GM12873 (cell line): ENCODE measurements at regions not wholly inside any gene's neighbourhood (a gene's known extent, or its start where the extent isn't known, plus 50 kb on each side); places are given as distances from the start of the nearest gene placed in this dataset.

Source experiments
- TF ChIP-seq, protein P1 (sequence below): IDR thresholded peaks from 2 replicates; pipeline ENCODE4 v1.5.1; 2012; ENCODE audit warnings: low read depth, mild to moderate bottlenecking, moderate library complexity, low read length, control low read depth; ENCODE audit not compliant: insufficient read depth; ENCODE audit errors: missing control alignments

DNA sequence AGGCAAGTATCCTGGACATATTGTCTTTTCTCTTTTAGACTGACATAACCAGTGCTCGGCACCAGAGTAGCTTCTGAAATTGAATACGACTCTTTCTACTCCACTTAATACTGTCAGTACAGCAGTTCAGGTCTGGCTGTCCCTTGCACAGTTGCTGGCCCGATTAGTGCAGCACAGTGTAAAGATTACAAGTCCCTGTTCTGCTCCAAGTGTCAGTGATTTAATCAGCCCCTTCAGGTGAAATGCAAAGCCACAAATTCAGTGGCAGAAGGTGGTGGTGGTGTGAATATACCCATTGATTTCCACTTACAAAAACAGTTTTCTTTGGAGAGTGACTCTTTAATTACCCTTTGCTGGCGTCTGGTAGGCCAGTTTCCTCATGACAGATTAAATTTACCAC lies 545.4 kb downstream of the ADGRL2 start:
- TF ChIP-seq, protein P1, sequence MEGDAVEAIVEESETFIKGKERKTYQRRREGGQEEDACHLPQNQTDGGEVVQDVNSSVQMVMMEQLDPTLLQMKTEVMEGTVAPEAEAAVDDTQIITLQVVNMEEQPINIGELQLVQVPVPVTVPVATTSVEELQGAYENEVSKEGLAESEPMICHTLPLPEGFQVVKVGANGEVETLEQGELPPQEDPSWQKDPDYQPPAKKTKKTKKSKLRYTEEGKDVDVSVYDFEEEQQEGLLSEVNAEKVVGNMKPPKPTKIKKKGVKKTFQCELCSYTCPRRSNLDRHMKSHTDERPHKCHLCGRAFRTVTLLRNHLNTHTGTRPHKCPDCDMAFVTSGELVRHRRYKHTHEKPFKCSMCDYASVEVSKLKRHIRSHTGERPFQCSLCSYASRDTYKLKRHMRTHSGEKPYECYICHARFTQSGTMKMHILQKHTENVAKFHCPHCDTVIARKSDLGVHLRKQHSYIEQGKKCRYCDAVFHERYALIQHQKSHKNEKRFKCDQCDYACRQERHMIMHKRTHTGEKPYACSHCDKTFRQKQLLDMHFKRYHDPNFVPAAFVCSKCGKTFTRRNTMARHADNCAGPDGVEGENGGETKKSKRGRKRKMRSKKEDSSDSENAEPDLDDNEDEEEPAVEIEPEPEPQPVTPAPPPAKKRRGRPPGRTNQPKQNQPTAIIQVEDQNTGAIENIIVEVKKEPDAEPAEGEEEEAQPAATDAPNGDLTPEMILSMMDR = no peak

DNA sequence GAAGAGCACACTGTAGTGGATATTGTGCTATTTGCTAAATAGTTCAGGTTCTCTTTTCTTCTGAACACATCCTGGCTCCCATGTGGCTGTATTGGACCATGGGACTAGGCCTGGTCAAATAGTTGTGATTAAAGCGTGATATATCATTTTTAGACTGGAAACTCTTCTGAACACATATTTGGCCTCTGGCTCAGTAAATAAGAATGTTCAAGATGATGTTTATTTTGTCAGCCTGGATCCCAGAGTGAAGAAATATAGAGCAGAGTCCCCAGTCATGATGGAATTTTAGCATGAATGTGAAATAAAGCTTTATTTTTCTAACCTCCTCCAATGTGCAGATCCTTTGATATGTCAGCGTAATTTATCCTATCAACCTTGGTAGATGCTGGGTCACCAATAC lies 542.6 kb downstream of the ADGRL2 start:
- TF ChIP-seq, protein P1 = no peak

DNA sequence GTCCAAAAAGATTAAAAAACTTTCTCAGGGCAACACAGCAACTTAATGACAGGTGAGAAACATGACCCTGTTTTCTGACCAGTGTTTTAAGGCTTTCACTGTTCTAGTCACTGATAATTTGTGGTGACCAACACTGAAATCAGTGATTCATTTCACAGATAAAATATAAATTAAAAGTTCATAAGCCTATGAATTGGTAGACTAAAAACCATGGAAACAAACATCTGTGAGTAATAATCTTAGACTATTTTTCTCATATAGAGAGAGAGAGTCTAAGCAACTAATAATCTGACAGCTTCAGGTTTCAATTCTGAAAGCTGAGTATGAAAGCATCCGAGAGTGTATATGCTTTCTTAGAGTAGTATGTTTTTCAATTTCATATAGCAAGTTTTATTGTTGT lies 536.9 kb downstream of the ADGRL2 start:
- TF ChIP-seq, protein P1 = no peak

DNA sequence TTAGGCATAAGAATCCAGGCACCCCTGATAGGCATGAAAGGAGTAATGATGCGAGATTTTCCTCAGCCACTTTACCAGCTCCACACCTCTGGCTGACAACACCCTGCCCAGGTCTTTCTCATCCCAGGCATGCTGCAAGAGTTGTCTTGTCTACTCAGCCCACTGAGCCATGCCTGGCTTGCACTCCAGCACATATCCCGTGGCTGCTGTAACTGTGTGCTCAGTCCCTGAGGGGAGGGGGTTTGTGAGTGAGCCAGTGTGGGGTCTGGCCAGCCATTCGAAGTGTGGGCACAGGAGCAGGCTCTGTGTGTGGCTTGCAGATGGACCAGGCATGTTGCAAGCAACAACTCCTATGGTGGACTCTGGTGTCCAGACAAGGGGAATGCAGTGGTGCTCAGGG lies 529.6 kb downstream of the ADGRL2 start:
- TF ChIP-seq, protein P1 = no peak

DNA sequence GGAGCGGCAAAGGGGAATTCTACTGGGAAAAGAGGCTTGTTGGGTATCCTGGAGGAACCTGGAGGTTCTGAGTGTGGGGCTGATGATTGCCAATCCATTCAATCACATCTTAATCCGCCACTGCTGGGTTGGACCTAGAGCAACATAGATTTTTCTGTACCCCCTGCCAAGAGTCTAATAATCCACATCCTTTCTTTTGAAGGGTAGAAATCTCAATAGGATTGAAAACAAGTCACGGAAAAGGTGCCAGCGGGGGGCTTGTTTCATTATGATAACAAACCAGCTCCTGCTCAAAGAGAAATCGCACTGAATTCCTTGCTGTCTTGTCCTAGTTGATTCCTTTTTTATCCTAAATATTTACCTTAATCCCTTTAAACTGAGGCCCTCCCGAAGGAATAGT lies 528.5 kb downstream of the ADGRL2 start:
- TF ChIP-seq, protein P1 = no peak

DNA sequence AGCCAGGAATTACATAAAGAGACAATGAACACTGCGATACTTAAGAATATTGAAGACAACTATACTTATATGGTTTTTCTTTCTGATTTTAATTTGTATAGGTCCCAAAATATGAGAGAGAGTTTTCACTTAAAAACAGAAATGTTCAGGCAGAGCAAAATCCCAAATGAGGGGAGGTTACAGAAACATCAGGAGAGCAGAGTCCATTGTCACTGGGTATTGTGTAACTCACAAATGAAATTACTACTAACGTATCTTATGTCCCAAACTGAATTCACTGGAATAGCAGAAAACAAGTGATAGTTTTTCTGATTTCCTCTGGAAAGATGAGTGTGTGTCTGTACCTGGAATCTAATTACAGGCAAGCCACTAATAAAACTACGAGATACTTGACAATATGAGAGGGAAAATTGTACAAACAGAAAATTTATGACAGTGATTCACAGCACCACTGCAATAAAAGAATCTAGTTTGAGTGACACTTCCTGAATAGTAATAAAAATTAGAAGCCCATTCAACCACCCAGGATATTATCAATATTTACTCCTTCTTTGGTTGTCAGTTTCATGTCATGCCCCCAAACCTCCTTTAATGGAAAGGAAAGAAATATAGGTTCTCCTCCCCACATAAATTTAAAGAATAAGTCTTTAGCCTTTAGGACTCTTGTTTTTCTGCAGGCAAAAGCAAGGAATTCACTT lies 522.6 kb downstream of the ADGRL2 start:
- TF ChIP-seq, protein P1 = no peak

DNA sequence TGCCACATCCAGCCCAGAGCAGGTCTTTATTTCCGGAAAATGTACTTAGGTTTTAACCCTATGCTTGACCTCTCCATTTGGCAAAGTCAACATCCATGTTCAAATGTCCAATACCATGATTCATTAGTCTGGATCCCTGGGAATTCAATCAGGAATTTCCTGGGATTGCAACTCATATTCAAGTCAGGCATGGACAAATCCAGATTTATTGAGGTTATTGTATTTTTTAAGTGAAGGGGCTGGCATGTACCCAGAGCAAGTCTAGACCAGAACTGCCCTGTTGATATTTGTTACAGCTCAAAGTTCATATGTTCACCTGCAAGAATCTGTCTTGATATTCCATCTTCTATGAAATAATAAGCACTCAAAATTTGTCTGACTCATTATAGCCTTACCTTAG lies 521.1 kb downstream of the ADGRL2 start:
- TF ChIP-seq, protein P1 = no peak

DNA sequence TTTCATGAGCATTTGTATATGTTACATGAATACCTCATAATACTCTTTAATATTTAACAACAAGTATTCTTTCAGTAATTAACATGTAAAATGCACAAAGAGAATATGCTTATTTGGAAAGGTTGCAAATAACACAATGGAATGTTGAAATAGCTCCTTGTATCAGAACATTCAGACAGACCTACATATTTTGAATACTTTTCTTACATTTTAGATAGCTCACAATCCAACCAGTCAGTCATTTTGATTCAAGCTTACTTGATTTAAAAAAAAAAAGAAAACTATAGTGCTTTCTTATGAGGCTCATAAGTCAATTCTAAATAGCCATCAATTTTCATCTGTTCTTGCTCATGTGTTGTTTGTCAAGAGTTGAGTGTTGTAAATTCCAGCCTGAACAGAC lies 518.8 kb downstream of the ADGRL2 start:
- TF ChIP-seq, protein P1 = no peak
